Esophagus squamous epithelium (tissue), 5 donors: ENCODE measurements at regions not wholly inside any gene's neighbourhood (a gene's known extent, or its start where the extent isn't known, plus 50 kb on each side); places are given as distances from the start of the nearest gene placed in this dataset.
"Not testable (repeated sequence)": the region's sequence is repeated elsewhere in the genome, so short reads cannot be mapped to it uniquely, and the experiment has no call there.

Experiments
- DNase-seq: peaks from one replicate; lab custom pipeline; 2025; lab: John Stamatoyannopoulos, UW
- H3K27ac ChIP-seq, 4 donors: fragments of 200-600 bp; sonication (generic); one replicate each; pipeline ENCODE4 v1.5.1; 2016 to 2019; ENCODE audit warnings: mild to moderate bottlenecking in 1 of 4
- H3K27me3 ChIP-seq, 4 donors: fragments of 200-600 bp; sonication (generic); 1 replicate in 3 of 4; 2 replicates in 1 of 4; pipeline versions ENCODE4 v1.5.1 to v1.6.0; 2017 to 2021; ENCODE audit warnings: antibody characterized with exemption in 1 of 4
- H3K36me3 ChIP-seq, 3 donors: fragments of 200-600 bp; sonication (generic); one replicate each; pipeline ENCODE4 v1.5.1; 2016 to 2019
- H3K4me1 ChIP-seq, 3 donors: fragments of 200-600 bp; sonication (generic); one replicate each; pipeline ENCODE4 v1.5.1; 2017 to 2019
- H3K4me3 ChIP-seq, 4 donors: fragments of 200-600 bp; sonication (generic); 1 replicate in 3 of 4; 2 replicates in 1 of 4; pipeline ENCODE4 v1.5.1; 2016 to 2019; ENCODE audit warnings: mild to moderate bottlenecking in 2 of 4, moderate library complexity in 1 of 4
- H3K9me3 ChIP-seq, 3 donors: fragments of 200-600 bp; sonication (generic); one replicate each; pipeline ENCODE4 v1.5.1; 2016 to 2019
- CTCF ChIP-seq, 6 experiments: fragments of 450-650 bp in 4 of 6; fragments of 200-600 bp in 2 of 6; sonication (generic) in 2 of 6; IDR thresholded peaks; one replicate each; pipeline ENCODE4 v1.5.1; 2016 to 2019; ENCODE audit warnings: antibody characterized with exemption in 6 of 6, mild to moderate bottlenecking in 4 of 6, moderate library complexity in 4 of 6
- POLR2A ChIP-seq, 4 donors: fragments of 450-650 bp; IDR thresholded peaks; one replicate each; pipeline ENCODE4 v1.6.1; 2017; ENCODE audit warnings: antibody characterized with exemption in 4 of 4, mild to moderate bottlenecking in 4 of 4, moderate library complexity in 3 of 4
- WGBS, 2 donors: methylation state at CpG; one replicate each; pipeline ENCODE4 v1.1.5; 2018; 5-methylcytosine and 5-hydroxymethylcytosine counted together
- intact Hi-C: fragments of 100-400 bp; cut with DNase I; formaldehyde crosslinking; loops from one replicate; pipeline ENCODE4 v1.15.0; 2022
- donor health status: DM: yes; HTN: yes; CAD: no.

- TF ChIP-seq CTCF (IDR thresholded peaks at IDR 0.05): no peak
- no peaks in the 10 kb centered on the region for H3K36me3 ChIP-seq
Measured at GRCh38 chr12:17875230-17875629, 214.8 kb downstream of the RERGL start.

GRCh38 chr12:17866802-17867201 is 223.2 kb downstream of the RERGL start:
- WGBS, 2 donors: 55 to 71% methylated on average over 2 of the region's 2 CpGs
- H3K4me1 ChIP-seq: no peaks in the 10 kb centered on the region
- H3K9me3 ChIP-seq: peaks cover 0 to 4% (median 0%) of the 10 kb centered on the region in 3 donors
- H3K4me3 ChIP-seq: no peak overlapping the region
- H3K36me3 ChIP-seq: no peaks in the 10 kb centered on the region
- H3K27ac ChIP-seq: no peak overlapping the region
- no peaks in the 10 kb centered on the region for H3K27me3 ChIP-seq
- no peak for TF ChIP-seq POLR2A (IDR thresholded peaks at IDR 0.05)
- no peak for TF ChIP-seq CTCF (IDR thresholded peaks at IDR 0.05)
- DNase-seq: no peak
- intact Hi-C loops: loop anchor here (5.0 kb wide), 1 partner anchor 85 kb away; no protein-coding TSS in a partner anchor

More at GRCh38 chr12:17875230-17875629, 214.8 kb downstream of the RERGL start:
- Histone ChIP-seq H3K4me3 (no peak overlapping the region), H3K4me1 (no peaks in the 10 kb centered on the region), H3K27me3 (no peaks in the 10 kb centered on the region), H3K27ac (no peak overlapping the region), H3K9me3 (no peaks in the 10 kb centered on the region)
- intact Hi-C loops: no loop called here
- DNase-seq: no peak

GRCh38 chr12:17855548-17855947 is 234.4 kb downstream of the RERGL start:
- H3K27ac ChIP-seq, H3K27me3 ChIP-seq, DNase-seq, intact Hi-C loops, H3K4me1 ChIP-seq, H3K36me3 ChIP-seq, H3K9me3 ChIP-seq, H3K4me3 ChIP-seq: not testable (repeated sequence)
- 85 to 90% methylated on average over 24 of the region's 24 CpGs for WGBS, 2 donors

GRCh38 chr12:17853054-17853453 is 236.9 kb downstream of the RERGL start:
- Histone ChIP-seq H3K27me3 (no peaks in the 10 kb centered on the region), H3K27ac (no peak overlapping the region), H3K9me3 (no peaks in the 10 kb centered on the region), H3K36me3 (no peaks in the 10 kb centered on the region), H3K4me1 (no peaks in the 10 kb centered on the region), H3K4me3 (no peak overlapping the region)
- intact Hi-C loops: loop anchor here (5.0 kb wide), 1 partner anchor 86 kb away; no protein-coding TSS in a partner anchor
- WGBS, 2 donors: 77 to 93% methylated on average over 2 of the region's 2 CpGs
- TF ChIP-seq POLR2A (IDR thresholded peaks at IDR 0.05): no peak
- no peak for TF ChIP-seq CTCF (IDR thresholded peaks at IDR 0.05)
- DNase-seq: no peak

- intact Hi-C loops: no loop called here
- DNase-seq: no peak
- Histone ChIP-seq H3K4me3 (no peak overlapping the region), H3K27me3 (no peaks in the 10 kb centered on the region), H3K36me3 (no peaks in the 10 kb centered on the region), H3K27ac (no peak overlapping the region), H3K9me3 (no peaks in the 10 kb centered on the region), H3K4me1 (no peaks in the 10 kb centered on the region)
- WGBS, 2 donors: 60 to 63% methylated on average over 1 of the region's 1 CpG
- TF ChIP-seq CTCF (IDR thresholded peaks at IDR 0.05) (no peak), POLR2A (IDR thresholded peaks at IDR 0.05) (no peak)
Measured at GRCh38 chr12:17841496-17841895, 248.5 kb downstream of the RERGL start.

GRCh38 chr12:17829813-17830212 is 260.2 kb downstream of the RERGL start:
- Histone ChIP-seq H3K36me3 (no peaks in the 10 kb centered on the region), H3K27ac (no peak overlapping the region), H3K4me1 (no peaks in the 10 kb centered on the region), H3K4me3 (no peak overlapping the region), H3K27me3 (no peaks in the 10 kb centered on the region), H3K9me3 (no peaks in the 10 kb centered on the region)
- intact Hi-C loops: no loop called here
- 81 to 82% methylated on average over 1 of the region's 1 CpG for WGBS, 2 donors
- no peak for DNase-seq
- no peak for TF ChIP-seq CTCF (IDR thresholded peaks at IDR 0.05)
- no peak for TF ChIP-seq POLR2A (IDR thresholded peaks at IDR 0.05)
